ENCODE measurements at regions not wholly inside any gene's neighbourhood (a gene's known extent, or its start where the extent isn't known, plus 50 kb on each side); places are given as distances from the start of the nearest gene placed in this dataset.
"Not testable (repeated sequence)": the region's sequence is repeated elsewhere in the genome, so short reads cannot be mapped to it uniquely, and the experiment has no call there.

- DNase-seq (ENCODE audit: low read depth): no peak
Observed at GRCh38 chr21:25234857-25235801, 372.2 kb downstream of the MRPL39 start.

DNA sequence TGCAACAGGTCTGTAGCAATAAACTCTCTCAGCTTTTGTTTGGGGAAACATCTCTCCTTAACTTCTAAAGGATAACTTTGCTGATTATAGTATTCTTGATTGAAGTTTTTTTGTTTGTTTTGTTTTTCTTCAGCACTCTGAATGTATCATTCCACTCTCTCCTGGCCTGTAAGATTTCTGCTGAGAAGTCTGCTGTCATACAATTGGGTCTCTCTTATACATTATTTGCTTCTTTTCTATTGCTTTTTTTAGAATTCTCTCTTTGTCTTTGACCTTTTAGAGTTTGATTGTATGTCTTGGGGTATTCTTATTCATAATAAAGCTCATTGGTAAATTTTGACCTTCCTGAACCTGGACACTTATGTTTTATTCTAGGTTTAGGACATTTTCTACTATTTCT is 386.3 kb downstream of the MRPL39 start:
- no peak for DNase-seq (ENCODE audit: low read depth)

DNA sequence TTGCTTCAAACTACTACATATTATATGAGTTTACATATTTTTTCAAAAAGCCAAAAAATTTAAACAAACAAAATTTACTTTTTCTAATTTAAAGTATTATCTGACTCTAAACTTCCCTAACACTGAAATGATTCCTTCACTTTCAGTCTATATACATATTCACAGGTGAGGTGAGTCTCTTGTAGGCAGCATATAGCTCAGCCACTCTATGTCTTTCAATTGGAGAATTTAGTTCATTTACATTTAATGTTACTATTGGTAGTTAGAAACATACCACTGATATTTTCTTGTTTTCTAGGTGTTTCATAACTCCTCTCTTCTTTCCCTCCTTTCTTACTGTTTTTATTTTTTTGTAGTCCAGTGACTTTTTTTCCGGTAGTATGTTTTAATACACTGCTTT is 387.1 kb downstream of the MRPL39 start:
- no peak for DNase-seq (ENCODE audit: low read depth)

DNA sequence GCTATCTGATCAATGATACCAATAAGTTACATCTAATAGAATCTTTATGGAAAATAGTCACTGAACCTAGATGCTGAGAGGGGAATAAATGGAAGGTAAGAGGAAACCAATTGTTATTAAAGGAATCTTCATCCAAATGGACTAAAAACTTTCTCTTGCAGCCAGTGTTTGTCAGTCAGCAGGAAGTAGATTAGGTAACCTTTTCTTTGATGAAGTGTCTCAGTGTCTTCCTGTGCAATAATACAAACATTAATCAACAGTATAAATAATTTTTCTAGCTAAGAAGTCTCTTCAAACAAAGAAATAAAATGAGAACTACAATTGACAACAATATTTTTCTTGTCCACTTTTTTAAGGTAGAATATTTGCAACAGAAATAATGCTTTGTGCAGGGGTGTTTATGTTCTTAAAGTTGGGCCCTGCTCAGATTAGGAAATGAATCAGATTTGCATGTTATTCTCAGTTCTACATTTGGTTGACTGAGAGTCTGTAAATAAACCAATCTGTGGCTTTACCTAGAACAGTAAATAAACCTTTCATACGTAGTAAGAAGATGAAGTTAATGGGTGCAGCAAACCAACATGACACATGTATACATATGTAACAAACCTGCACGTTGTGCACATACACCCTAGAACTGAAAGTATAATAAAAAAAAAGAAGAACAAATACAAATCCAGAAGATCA is 391.4 kb downstream of the MRPL39 start:
- no peak for DNase-seq (ENCODE audit: low read depth)

- no peak for DNase-seq (ENCODE audit: low read depth)
Observed at GRCh38 chr21:25214676-25215075, 392.6 kb downstream of the MRPL39 start.

GRCh38 chr21:25199944-25200343 is 407.3 kb downstream of the MRPL39 start:
- DNase-seq (ENCODE audit: low read depth): no peak

DNA sequence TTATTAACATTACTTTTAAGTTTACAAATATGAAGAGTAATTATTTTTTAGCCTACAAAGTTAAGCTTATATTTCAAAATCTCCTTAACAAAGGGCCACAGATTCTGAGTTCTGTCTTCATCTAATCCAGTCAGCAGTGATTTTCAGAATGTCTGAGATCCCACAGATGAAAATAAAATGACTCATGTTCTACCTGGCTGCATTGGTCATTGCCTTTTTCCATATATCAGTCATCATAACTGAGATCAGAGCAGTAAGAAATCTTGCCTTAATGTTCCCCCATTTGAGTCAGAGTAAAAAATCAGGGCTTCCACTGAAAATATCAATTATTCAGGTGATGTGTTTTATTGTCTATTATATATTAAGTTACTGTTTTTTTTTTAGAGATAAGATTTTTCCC is 416.1 kb downstream of the MRPL39 start:
- no peak for DNase-seq (ENCODE audit: low read depth)

DNA sequence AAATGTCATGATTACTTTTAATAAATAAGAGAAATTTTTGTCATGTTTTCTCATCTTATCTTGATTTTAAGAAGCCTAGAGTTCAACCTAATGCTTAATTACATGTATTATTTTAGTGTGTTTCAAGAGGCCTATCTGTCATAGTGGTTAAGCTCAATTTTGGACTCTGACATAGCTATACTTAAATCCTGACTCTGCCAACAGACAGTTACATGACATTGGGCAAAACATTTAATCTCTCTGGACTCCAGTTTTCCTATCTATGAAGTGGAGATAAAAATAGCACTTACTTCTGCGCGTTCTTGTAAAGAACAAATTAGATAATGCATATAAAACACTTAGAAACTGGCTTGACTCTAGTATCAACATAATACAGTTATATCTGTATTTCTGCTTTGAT is 417.8 kb downstream of the MRPL39 start:
- DNase-seq (ENCODE audit: low read depth): no peak

- DNase-seq (ENCODE audit: low read depth): no peak
Observed at GRCh38 chr21:25188677-25189079, 418.6 kb downstream of the MRPL39 start.

DNA sequence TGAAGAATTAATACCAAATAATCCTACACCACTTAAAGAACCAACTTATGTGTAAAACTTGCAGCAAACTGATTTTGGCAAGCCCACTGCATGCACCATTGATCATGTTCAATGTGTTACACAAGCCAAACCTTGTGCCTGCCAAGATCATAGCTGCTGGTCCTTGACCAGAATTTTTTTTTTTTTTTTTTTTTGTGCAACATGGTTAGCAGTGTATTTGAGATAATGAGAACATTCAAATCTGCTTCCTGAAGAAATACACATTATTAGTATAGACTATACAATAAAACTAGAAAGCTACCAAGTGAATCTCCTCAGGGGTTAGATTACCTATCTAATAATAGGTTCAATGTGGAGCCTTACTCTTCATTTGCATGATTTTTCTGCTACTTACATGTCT is 421.0 kb downstream of the MRPL39 start:
- no peak for DNase-seq (ENCODE audit: low read depth)

- no peak for DNase-seq (ENCODE audit: low read depth)
Observed at GRCh38 chr21:25183577-25183976, 423.7 kb downstream of the MRPL39 start.

DNA sequence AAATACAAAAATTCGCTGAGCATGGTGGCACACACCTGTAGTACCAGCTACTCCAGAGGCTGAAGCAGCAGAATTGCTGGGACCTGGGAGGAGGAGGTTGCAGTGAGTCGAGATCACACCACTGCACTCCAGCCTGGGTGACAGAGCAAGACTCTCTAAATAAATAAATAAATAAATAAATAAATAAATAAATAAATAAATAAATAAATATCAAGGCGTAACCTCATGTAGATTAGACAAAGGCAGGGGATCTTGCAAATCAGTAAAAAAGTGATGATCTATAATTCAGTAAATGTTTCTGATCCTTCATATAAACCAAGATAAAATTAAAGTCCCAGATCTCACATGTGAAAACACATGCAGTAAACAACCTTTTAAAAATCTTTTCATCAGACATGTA is 425.6 kb downstream of the MRPL39 start:
- DNase-seq (ENCODE audit: low read depth): not testable (repeated sequence)

- DNase-seq (ENCODE audit: low read depth): no peak
Observed at GRCh38 chr21:25179116-25179515, 428.2 kb downstream of the MRPL39 start.

DNA sequence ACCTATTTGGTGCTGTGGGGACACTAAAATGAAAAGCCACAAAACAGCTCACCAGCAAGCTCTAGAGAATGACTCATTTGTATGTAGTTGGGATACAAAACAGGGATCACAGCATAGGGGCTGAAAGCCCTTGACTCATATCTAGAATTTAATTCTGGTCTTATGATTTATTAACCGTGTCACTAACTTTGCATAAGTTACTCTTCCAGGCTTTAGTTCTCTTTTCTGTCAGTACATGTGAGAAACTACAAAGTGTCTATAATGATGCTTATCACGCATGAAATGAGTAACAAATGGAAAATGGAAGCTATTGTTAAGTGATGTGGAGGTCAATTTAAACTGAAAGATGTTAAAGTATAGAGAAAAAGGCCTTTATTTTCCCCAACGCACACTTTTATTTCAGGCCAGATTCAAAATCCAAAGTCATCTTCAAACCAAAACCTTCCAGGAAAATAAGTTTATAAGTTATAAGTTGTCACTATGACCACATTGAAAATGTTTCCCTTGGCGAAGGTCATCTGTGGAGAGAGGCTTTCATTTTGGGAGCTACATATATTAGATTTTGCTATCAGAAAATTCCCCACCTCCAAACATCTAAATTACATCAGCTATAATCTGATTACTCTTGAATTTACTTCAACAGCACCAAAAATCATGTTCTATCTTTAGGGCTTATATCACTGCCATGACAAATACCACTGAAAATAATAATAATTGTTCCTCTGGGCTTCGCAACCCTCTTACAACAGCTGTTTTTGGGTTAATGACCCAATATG is 430.5 kb downstream of the MRPL39 start:
- no peak for DNase-seq (ENCODE audit: low read depth)

DNA sequence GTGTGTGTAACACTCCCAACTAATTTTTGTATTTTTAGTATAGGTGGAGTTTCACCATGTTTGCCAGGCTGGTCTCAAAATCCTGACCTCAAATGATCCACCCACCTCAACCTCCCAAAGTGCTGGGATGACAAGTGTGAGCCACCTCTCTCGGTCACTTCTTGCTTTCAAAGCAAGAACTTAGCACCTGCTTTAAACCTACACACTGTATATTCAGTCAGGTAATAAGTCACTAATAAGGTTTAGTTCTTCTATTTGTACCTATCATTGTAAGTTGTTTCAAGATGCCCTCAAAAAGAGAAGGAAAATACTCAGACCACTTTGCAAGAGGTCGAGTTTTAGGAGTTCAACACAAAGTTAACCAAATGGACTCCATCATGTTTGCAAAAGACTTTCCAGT is 431.3 kb downstream of the MRPL39 start:
- DNase-seq (ENCODE audit: low read depth): no peak

- no peak for DNase-seq (ENCODE audit: low read depth)
Observed at GRCh38 chr21:25171438-25171837, 435.8 kb downstream of the MRPL39 start.

DNA sequence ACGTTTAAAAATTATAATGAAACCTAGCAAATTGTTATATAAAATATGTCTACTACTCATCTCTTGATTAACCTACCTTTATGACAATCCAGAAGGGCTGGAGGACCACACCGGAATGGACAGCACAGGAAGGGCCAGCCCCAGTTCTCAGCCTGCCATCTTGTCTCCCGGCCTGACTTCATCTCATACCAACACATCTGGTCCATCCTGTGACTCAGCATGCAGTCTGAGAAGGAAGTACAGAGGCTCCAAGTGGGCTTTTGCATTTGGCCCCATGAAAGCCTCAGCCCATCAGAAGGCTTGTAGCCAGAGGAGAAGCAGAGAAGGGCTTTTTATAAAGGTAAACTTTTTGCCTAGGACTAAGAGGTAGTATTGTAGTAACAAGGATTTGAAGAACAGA is 436.6 kb downstream of the MRPL39 start:
- no peak for DNase-seq (ENCODE audit: low read depth)

- DNase-seq (ENCODE audit: low read depth): no peak
Observed at GRCh38 chr21:25169370-25169769, 437.9 kb downstream of the MRPL39 start.

GRCh38 chr21:25166904-25167303 is 440.4 kb downstream of the MRPL39 start:
- DNase-seq (ENCODE audit: low read depth): not testable (repeated sequence)

GRCh38 chr21:25161571-25161970 is 445.7 kb downstream of the MRPL39 start:
- no peak for DNase-seq (ENCODE audit: low read depth)

GRCh38 chr21:25155020-25155419 is 452.3 kb downstream of the MRPL39 start:
- not testable (repeated sequence) for DNase-seq (ENCODE audit: low read depth)

- no peak for DNase-seq (ENCODE audit: low read depth)
Observed at GRCh38 chr21:25149022-25149421, 458.3 kb downstream of the MRPL39 start.

DNA sequence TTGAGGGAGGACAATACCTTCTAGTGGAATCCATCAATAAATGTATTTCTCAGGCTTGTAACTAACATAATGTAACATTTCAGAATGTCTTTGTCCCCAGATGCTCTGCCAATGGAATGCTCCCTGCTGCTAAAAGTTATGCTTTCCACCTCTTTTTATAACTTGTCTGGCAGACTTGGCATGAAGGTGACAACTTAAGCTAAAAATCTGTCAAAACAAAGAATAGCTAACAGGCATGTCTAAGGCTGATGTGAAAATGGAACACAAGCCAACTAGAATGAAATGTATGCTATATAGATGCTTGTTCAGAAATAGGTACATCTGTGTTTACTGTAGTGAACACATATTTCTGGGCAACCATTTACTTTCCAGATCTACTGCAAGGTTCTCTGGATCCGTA is 467.9 kb downstream of the MRPL39 start:
- DNase-seq (ENCODE audit: low read depth): no peak
